Transverse colon (tissue), 3 donors: ENCODE measurements at regions not wholly inside any gene's neighbourhood (a gene's known extent, or its start where the extent isn't known, plus 50 kb on each side); places are given as distances from the start of the nearest gene placed in this dataset.

Source experiments
- POLR2A ChIP-seq: fragments of 450-650 bp; IDR thresholded peaks from one replicate; pipeline ENCODE4 v1.6.1; 2016; ENCODE audit warnings: antibody characterized with exemption, mild to moderate bottlenecking, moderate library complexity
- TF ChIP-seq, protein P1 (sequence below), 5 experiments: fragments of 200-600 bp in 3 of 5; fragments of 450-650 bp in 2 of 5; sonication (generic) in 3 of 5; IDR thresholded peaks; 1 replicate in 2 of 5; 2 replicates in 3 of 5; pipeline ENCODE4 v1.5.1; 2016 to 2017; ENCODE audit warnings: antibody characterized with exemption in 5 of 5, inconsistent platforms in 3 of 5, mild to moderate bottlenecking in 2 of 5, moderate library complexity in 1 of 5

- TF ChIP-seq, protein P1, sequence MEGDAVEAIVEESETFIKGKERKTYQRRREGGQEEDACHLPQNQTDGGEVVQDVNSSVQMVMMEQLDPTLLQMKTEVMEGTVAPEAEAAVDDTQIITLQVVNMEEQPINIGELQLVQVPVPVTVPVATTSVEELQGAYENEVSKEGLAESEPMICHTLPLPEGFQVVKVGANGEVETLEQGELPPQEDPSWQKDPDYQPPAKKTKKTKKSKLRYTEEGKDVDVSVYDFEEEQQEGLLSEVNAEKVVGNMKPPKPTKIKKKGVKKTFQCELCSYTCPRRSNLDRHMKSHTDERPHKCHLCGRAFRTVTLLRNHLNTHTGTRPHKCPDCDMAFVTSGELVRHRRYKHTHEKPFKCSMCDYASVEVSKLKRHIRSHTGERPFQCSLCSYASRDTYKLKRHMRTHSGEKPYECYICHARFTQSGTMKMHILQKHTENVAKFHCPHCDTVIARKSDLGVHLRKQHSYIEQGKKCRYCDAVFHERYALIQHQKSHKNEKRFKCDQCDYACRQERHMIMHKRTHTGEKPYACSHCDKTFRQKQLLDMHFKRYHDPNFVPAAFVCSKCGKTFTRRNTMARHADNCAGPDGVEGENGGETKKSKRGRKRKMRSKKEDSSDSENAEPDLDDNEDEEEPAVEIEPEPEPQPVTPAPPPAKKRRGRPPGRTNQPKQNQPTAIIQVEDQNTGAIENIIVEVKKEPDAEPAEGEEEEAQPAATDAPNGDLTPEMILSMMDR (IDR thresholded peaks at IDR 0.05): no peak
- no peak for TF ChIP-seq POLR2A
Measured at GRCh38 chr14:26304056-26304455, 293.8 kb downstream of the NOVA1 start.
